ENCODE measurements at regions not wholly inside any gene's neighbourhood (a gene's known extent, or its start where the extent isn't known, plus 50 kb on each side); places are given as distances from the start of the nearest gene placed in this dataset.

- TF ChIP-seq CTCF (IDR thresholded peaks at IDR 0.05; ENCODE audit: insufficient read depth, low read length) (no peak), POLR2AphosphoS5 (IDR thresholded peaks at IDR 0.05; ENCODE audit: low read depth) (no peak), GABPA (IDR thresholded peaks at IDR 0.05; ENCODE audit: low read depth) (no peak)
Measured at GRCh38 chr6:113709936-113710509, 147.1 kb upstream of the MARCKS start.
